HG03565 (cell line): ENCODE measurements at regions not wholly inside any gene's neighbourhood (a gene's known extent, or its start where the extent isn't known, plus 50 kb on each side); places are given as distances from the start of the nearest gene placed in this dataset.
"Not testable (repeated sequence)": the region's sequence is repeated elsewhere in the genome, so short reads cannot be mapped to it uniquely, and the experiment has no call there.

Experiments
- ATAC-seq: cut with Tn5 transposase; IDR thresholded peaks from one replicate; pipeline ENCODE4 v1.9.1; 2021; ENCODE audit warnings: mild to moderate bottlenecking, moderate library complexity; ENCODE audit not compliant: unreplicated experiment

DNA sequence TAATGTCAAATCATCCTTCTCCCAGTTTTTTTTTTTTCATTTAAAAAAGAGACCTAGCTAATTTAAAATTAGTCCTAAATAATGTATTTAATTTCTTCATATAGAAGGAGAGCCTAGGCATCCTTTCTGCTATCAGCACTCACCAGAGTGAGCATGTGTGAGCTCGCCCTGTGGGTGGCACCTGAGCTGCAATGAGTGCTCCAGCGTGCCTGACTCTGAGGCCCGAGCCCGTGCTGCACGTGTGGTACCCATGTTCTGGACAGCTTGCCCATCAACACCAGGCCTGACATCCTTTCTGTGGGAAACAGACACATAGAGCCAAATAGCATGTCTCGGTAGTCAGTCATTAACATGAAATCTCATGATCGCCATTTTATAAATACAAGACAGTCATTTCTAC, 381.4 kb downstream of the DTWD2 start:
- ATAC-seq: no peak

DNA sequence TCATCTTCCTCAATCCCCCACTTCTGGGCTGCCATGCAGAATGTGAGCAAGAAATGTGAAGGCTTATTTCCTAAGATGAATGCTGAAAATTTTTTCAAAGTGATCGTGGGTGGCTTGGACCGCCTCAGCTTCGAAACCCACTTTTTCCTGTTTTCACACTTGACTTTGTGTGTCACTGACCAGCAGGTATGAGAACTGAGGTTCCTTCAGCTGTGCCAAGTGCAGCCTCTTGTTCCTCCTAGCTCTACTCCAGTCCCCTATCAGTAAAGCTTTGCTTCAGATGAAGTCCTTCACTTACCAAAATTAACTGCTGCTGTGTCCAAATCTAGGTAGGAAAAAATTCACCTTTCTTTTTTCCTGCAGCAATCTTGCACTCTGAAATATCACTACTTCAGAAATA, 382.6 kb downstream of the DTWD2 start:
- ATAC-seq: no peak

DNA sequence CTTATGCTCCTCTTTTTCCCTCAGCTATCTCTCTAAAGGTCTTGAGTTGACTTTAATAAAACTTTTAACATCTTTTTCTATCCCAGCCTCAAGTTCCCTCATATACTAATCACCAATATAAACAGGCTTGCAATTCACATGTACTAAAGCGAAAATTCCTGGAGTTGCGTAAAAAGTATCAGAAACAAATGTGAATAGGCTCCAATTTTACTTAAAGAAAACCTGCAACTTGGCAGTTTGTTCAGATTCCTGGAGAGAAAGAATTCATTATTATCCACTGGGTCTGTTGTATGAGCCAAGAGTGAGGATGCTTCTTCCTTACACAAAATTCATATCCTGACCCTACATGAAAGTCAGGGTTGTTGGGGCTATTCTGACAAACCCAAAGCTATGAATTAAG, 384.2 kb downstream of the DTWD2 start:
- ATAC-seq: no peak

DNA sequence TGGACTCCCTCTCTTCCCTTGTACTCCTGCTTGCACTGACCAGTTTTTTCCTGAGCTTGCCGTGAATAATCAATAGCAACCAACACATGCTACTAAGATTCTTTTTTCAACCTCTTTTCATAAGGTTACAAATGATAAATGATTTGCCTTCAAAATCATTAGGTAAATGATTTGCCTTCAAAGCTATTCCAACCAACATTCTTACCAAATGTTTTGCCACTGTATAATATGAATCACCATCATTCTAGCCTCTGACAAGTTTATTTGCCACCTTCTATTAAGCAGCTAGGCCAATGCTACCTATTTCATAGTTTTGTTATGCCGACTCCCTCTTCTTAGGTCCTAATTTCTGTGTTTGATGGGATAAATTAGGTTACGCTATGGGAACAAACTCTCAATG, 385.1 kb downstream of the DTWD2 start:
- no peak for ATAC-seq

DNA sequence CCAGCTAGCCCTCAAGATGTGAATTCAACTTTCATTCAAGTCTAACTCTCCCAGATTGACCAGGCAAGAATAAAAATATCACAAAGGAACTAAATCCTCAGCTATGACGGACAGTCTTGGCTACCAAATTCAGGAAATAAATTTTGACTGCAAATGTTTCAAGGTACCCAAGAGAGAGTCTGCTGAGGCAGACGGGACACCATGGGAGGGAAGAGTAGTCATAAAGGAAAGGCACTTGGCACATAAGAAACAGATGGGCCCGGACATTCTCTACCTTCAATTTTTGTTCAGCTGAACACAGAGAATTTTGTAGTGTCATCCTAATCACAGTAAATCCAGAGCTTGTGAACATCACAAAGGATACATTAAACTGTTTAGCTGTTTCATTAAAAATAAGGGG, 390.0 kb downstream of the DTWD2 start:
- ATAC-seq: no peak

DNA sequence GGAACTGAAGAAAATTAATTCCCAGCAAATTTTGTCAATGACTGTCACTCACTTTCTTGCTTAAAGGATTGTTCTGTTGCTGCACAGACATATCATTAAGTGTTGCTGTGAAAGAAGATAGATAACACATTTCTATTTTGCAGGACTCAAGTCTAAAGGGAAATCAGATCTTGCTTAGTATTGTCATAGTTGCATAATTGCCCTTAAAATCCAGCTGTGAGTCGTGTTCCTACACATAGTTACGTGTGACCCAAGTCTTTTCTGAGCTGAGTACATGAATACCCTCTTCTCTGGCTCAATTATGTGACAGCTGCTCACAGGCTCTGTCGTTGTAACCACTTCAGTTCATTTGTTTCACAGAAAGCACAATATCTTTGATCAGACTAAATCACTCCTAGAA, 390.8 kb downstream of the DTWD2 start:
- ATAC-seq: no peak

DNA sequence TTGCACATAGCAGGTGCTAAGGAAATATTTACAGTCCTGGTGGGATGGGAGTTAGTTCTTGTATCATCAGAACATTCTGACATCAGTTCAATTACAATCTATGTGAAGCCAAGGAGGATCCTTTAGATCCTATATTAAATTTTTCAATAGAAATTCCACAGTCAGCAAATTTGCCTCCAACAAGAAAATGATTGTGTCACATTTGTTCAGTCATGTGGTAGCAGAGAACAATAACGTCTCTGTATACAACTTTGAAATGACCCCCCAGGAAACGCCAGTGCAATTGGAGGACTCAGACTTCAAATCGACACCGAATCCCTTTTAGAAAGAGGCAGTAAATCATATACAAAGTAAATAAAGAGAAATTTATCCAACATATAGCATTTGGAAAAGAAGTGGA, 392.1 kb downstream of the DTWD2 start:
- ATAC-seq: no peak

DNA sequence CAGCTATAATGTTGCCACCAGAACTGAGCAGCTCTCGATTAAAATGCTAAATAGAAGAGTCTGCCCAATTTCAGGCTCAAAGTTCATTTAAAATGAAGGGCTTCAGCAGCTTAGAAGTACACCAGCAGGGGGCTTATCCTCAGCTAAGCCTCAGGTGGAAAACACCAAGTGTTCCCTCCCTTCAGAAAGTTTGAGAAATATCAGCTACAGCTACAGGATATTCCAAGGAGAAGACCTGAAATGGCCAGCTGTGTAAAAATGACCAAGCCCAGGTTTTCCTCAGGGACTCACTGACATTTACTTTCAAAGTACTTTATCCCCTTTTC, 395.4 kb downstream of the DTWD2 start:
- ATAC-seq: no peak

DNA sequence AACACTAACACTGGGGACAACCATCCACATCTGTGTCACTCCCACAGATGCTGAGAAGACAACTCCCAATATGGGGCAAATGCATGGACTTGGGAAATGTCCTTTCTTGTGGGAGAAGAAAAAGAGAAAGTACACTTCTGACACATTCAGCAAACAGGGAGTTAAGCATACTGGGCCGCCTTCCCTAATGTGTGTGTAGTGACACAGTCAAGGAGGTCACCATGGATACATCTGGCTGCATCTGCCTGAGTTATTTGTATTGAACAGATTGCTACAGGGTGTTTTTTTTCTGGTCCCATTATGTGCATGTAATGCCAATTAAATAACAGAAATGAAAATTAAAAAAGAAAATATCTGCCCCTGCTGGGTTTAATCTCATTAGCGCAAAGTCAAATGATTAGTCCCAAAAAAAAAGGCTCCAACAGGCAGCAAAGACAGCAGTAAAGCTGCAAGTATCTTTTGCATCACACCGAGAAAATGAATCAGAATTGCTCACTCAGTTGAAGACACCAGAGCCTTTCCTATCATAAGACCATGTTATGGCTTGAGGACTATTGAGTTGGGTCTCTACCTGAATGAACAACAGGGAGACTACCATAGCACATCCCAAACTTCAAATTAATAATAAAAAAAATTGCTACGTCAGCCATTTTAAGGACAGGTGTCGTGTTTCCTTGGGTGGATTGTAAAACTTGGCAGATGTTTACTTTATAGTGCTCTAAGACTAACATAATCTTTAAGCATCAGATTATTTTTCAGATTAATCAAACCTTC, 395.9 kb downstream of the DTWD2 start:
- no peak for ATAC-seq

DNA sequence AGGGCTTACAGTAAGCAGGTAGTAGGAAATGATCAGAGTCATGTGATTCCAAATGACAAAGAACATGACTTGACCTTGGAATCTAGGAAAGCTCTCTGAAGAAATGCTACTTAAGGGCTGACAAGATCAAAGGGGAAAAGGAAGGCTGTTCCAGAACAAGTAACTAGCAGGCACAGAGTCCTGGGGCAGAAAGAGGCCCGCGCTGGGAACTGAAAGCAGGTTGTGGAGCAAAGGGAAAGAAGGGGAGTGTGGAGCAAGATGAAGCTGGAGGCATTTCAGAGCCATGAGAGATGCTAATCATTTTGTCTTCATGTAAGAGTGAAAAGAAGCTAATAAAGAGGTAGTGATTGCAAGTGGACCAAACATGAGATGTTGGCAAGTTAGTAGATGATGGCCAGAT, 397.5 kb downstream of the DTWD2 start:
- ATAC-seq: no peak

DNA sequence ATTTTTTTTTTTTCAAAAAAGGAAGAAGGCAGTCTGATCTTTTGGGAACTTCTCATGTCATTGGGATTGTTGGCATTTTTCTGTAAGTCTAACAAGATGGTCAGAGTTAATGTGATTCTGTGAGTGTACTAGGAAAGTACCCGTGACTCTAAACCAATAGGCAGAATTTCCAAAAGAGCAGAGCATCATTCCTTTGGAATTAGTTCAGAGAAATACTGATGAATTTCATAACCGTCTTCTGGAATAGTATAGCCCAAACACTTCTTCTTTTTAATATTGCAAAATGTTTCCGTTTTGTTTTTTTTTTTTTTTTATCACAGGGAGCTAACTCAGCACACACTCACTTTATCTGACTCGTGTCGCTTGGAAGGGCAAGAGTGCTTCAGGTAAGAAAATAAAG, 407.4 kb downstream of the DTWD2 start:
- ATAC-seq: no peak

DNA sequence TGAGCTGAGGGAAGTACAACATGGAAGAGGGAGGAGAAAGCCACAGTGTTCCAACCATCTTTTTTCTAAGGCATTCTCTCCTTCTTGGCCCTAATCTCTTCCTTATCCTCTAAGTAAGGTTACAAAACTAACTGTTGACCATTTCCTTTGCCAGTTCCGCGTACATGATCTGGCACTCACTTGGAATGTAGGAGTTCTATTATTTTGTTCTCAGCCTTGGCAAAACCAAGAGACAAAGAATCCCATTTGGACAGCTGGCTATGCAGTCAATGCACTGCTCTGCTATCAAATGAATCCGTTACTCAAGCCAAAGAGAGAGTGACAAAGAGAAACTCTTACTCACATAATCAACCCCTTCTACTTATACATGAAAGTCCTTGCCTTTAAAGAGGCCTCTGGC, 410.3 kb downstream of the DTWD2 start:
- ATAC-seq: no peak

DNA sequence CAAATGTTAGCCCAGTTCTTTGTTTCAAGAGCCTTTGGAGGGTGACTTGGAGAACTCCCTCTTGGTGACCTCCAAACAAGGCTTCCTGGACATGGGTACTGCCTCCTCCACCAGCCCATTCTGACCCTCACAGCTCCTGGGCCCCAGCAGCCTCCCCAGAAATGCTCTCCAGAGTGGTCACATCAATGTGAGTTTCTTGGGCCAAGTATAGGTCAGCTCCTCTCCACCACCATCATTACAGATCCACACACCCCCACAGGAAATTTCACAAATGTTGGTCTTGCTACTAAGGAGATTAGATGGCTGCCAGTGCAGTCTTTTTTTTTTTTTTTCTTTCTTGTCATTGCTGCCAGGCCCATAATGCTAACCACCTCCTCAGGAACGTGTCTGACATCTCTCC, 410.7 kb downstream of the DTWD2 start:
- no peak for ATAC-seq

DNA sequence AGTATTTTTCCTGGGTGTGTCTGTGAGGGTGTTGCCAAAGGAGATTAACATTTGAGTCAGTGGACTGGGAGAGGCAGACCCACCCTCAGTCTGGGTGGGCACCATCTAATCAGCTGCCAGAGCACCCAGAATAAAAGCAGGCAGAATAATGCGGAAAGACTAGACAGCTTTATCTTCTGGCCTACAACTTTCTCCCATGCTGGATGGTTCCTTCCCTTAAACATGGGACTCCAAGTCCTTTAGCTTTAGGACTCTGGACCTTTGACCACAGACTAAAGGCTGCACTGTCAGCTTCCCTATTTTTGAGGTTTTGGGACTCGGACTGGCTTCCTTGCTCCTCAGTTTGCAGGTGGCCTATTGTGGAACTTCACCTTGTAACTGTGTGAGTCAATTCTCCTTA, 418.1 kb downstream of the DTWD2 start:
- not testable (repeated sequence) for ATAC-seq

DNA sequence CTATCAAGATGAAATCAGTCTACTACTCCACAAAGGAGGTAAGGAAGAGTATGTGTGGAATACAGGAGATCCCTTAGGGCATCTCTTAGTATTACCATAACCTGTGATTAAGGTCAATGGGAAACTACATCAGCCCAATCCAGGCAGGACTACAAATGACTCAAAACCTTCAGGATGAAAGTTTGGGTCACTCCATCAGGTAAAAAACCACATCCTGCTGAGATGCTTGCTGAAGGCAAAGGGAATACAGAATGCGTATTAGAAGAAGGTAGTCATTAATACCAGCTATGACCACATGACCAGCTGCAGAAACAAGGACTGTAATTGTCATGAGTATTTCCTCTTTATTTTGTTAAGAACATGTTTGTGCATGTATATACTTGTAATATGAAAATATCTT, 418.8 kb downstream of the DTWD2 start:
- ATAC-seq: not testable (repeated sequence)

DNA sequence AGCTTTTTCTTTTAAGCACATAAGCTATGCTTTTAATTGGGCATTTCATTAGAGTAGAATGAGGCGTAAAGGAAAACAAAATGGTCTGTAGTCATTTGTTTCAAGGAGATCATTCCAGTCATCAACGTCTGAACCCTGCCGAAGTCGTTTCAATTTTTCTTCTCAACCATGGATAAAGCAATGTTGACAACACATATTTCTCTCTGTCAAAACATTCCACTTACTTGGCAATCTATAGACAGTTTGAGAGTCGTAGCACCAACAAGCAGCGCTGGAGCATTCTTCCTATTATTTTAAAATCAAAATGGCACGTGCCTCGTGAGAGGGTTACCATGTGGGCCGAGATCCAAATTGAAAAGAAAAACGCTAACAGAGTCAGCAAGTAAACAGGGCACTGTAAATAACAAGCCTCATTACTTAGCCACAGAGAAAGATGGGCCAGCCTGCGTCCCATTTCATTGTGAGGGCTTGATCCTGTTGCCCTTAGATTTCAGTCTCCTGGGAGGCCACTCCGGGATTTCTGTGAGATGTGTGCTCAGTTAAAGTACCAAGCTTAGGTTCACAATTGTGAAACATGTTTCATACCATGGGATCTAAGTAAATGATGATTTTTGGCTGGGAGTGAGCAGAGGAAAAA, 422.9 kb downstream of the DTWD2 start:
- ATAC-seq: no peak

DNA sequence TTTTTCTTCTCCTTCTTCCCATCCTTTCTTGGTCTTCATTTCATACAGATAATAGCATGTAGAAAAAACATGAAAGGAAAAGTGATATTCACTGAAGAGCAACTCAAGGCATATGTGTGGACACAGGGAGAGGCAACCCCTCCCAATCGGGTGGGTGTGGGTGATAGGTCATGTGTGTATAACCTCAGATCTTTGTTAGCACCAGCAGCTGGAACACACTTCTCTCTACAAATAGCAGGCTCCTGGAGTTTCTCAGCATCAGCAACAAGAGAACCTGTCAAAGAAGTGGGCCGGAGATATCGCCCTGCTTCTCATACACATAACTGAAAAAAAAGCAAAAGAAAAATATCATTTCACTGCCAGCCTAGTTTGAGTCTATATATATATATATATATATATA, 426.4 kb downstream of the DTWD2 start:
- ATAC-seq: no peak

DNA sequence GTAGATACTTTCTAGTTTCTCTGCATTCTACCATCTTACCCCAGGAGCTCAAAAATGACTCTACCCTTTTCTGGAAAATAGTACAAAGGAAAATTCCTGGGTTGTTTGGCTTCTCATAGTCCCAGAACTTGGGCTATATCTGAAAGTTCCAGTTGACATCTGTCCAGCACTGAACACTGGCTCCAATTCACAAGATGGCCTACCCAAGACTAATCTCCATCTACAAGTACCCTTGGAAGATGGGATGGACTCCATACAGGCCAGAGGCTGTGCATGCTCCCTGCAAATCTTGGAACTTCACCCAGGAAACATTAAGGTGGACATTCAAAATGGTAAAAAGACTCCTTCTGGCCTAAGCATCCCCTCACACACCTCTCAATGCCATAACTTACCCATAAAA, 427.1 kb downstream of the DTWD2 start:
- no peak for ATAC-seq

DNA sequence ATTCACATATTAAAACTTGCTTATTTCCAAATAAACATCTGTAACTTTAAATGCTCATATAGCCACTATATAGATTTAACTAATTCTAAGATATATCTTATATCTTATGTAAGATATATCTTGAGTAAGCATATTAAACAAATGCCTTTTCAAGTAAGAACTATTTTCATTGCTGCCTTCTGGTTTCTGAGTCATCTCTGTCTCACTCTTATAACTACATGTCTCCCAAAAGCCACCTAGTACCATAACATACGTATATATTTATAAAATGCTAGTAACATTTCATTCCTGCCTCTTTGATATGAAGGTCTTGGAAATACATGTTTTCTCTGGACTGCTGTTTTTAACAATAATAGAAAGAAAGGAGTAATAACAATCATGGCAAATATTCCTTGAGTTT, 429.5 kb downstream of the DTWD2 start:
- no peak for ATAC-seq

DNA sequence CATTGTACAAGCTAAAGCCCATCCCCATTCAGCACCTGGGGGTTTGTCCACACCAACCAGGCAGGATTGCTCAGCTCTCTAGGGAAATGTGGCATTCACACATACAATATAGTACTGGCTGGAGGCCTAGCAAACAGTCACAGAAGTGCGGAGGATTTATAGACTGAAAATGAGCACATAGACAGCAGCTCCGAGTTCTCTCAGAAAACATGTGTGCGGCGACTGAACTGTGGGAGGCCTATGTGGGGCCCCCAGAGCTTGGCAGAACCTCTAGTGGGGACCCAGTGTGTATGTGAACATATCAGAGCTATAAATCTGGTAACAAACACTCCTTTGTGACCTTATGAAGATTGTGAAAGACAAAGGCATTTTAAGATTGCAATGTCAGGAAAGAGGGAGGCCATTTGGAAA, 431.1 kb downstream of the DTWD2 start:
- ATAC-seq: no peak

DNA sequence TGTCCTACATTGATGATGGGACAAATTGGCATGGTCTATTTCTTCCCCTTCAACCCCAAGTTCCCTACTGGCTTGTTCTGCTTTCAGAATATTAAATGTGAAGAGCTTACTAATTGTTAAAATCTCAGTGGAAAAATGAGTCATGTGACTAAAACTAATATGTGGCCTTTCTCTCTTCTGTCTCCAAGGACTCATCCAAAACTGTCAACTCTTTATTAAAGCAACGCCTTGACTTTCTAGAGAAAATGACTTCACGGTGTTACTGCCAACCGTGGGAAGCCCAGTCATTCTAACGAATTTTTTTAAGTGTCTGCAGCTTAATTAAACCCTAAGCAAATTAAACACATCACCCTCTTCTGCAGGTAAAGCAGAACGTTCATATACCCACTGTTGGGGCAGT, 431.6 kb downstream of the DTWD2 start:
- no peak for ATAC-seq

DNA sequence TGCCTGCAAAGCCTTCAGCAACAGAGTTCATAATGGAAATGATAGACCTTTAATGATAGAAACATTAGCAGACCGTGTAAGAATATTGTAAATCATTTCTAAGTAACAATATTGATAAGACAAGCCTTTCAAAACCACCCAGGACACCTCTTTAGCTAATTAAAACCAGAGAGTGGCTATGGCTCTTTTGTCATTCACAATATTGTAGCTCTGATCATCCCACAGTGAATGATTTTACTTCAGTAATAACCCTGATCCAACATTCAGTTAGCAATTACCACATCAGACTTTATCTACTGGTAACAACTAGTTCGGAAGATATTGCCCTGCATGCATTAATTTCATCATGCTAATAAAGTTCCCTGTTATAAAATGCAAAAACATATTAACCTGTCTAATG, 432.6 kb downstream of the DTWD2 start:
- ATAC-seq: no peak

DNA sequence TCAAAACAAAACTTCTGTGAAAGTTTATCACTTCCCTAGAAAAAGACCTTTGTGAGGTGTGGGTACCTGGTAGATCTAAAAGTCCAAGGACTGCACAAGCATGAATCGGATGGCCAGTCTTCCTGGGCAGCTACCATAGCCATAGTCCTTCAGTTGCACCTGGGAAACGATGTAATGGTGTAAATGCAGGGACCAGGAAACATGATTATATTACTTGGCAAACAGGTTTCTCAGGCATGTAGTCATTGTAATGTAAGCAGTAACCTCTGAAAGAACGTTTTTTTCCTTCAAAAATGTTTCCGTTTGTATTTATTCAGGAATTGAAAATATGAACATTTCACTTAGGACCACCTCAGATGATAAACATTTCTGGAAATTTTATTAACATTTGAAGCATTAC, 433.4 kb downstream of the DTWD2 start:
- no peak for ATAC-seq
